GM23338 (cell line): ENCODE measurements at regions not wholly inside any gene's neighbourhood (a gene's known extent, or its start where the extent isn't known, plus 50 kb on each side); places are given as distances from the start of the nearest gene placed in this dataset.

Source experiments
- ATAC-seq: fragments of 200-7000 bp; cut with Tn5 transposase; 3 replicates; pipeline ENCODE4 v1.9.1; 2020
- DNase-seq: peaks from one replicate; pipeline ENCODE4 v3.0.0-alpha.2; 2015; ENCODE audit warnings: low spot score
- H2AFZ ChIP-seq: fragments of 200-600 bp; sonication (generic); 2 replicates; pipeline ENCODE4 v1.8.0; 2016; ENCODE audit warnings: antibody characterized with exemption, mild to moderate bottlenecking, moderate library complexity
- H3F3A ChIP-seq: fragments of 200-600 bp; sonication (generic); replicated peaks from 2 replicates; pipeline ENCODE4 v1.8.0; 2017; ENCODE audit warnings: antibody characterized with exemption, mixed run types, low read depth
- H3K27ac ChIP-seq: fragments of 200-600 bp; sonication (generic); 2 replicates; pipeline ENCODE4 v1.6.1; 2016; ENCODE audit warnings: low read depth
- H3K27me3 ChIP-seq: fragments of 200-600 bp; sonication (generic); 2 replicates; pipeline ENCODE4 v1.8.0; 2016; ENCODE audit warnings: mild to moderate bottlenecking, mixed run types, moderate library complexity; ENCODE audit not compliant: insufficient read depth
- H3K36me3 ChIP-seq: fragments of 200-600 bp; sonication (generic); 2 replicates; pipeline ENCODE4 v1.8.0; 2016; ENCODE audit warnings: mild to moderate bottlenecking; ENCODE audit not compliant: insufficient read depth
- H3K4me1 ChIP-seq: fragments of 200-600 bp; sonication (generic); 2 replicates; pipeline ENCODE4 v1.8.0; 2016; ENCODE audit warnings: mild to moderate bottlenecking, moderate library complexity; ENCODE audit not compliant: insufficient read depth
- H3K4me2 ChIP-seq: fragments of 200-600 bp; sonication (generic); 2 replicates; pipeline ENCODE4 v1.7.1; 2017; ENCODE audit warnings: mixed run types
- H3K4me3 ChIP-seq: fragments of 200-600 bp; sonication (generic); 2 replicates; pipeline ENCODE4 v1.6.1; 2016; ENCODE audit warnings: mixed run types
- H3K79me2 ChIP-seq: fragments of 200-600 bp; sonication (generic); replicated peaks from 2 replicates; pipeline ENCODE4 v1.8.0; 2017; ENCODE audit warnings: mild to moderate bottlenecking; ENCODE audit not compliant: insufficient read depth
- H3K9me2 ChIP-seq: fragments of 200-600 bp; sonication (generic); 2 replicates; pipeline ENCODE4 v1.8.0; 2017; ENCODE audit not compliant: insufficient read depth
- H4K20me1 ChIP-seq: fragments of 200-600 bp; sonication (generic); replicated peaks from 2 replicates; pipeline ENCODE4 v1.8.0; 2017; ENCODE audit warnings: mild to moderate bottlenecking; ENCODE audit not compliant: insufficient read depth
- H3K27ac Mint-ChIP-seq: 2 replicates; pipeline ENCODE4 v1.8.0; 2020; ENCODE audit warnings: inconsistent platforms, mild to moderate bottlenecking, moderate library complexity, mixed read lengths
- H3K27me3 Mint-ChIP-seq: 3 replicates; pipeline ENCODE4 v1.8.0; 2022; ENCODE audit warnings: low read depth, mild to moderate bottlenecking, moderate library complexity, mixed read lengths, inconsistent platforms; ENCODE audit not compliant: insufficient read depth, poor library complexity
- H3K36me3 Mint-ChIP-seq: 3 replicates; pipeline ENCODE4 v1.8.0; 2021; ENCODE audit warnings: low read depth, mild to moderate bottlenecking, inconsistent platforms, moderate library complexity, mixed read lengths
- H3K4me1 Mint-ChIP-seq: 3 replicates; pipeline ENCODE4 v1.8.0; 2020; ENCODE audit warnings: mild to moderate bottlenecking, inconsistent platforms, mixed read lengths
- H3K4me3 Mint-ChIP-seq: 3 replicates; pipeline ENCODE4 v1.8.0; 2021; ENCODE audit warnings: moderate library complexity, mild to moderate bottlenecking, inconsistent platforms, mixed read lengths
- H3K9me3 Mint-ChIP-seq: 3 replicates; pipeline ENCODE4 v1.8.0; 2020; ENCODE audit warnings: moderate library complexity, mild to moderate bottlenecking, inconsistent platforms, mixed read lengths
- CREB1 ChIP-seq: fragments of 250-450 bp; sonication (Bioruptor Pico); IDR thresholded peaks from 2 replicates; pipeline ENCODE4 v1.5.0; 2020; ENCODE audit warnings: low read depth, mild to moderate bottlenecking, moderate library complexity
- EZH2 ChIP-seq: fragments of 200-600 bp; sonication (generic); IDR thresholded peaks from one replicate; pipeline ENCODE4 v1.8.0; 2017; ENCODE audit warnings: antibody characterized with exemption, mild to moderate bottlenecking, low read depth; ENCODE audit not compliant: unreplicated experiment
- EZH2phosphoT487 ChIP-seq: fragments of 200-600 bp; sonication (generic); IDR thresholded peaks from one replicate; pipeline ENCODE4 v1.8.1; 2018; ENCODE audit warnings: antibody characterized with exemption; ENCODE audit not compliant: unreplicated experiment
- JUNB ChIP-seq: IDR thresholded peaks from one replicate; pipeline ENCODE4 v1.6.1; 2016; ENCODE audit warnings: antibody characterized with exemption; ENCODE audit not compliant: unreplicated experiment
- NANOG ChIP-seq: IDR thresholded peaks from 2 replicates; pipeline ENCODE4 v1.6.1; 2016; ENCODE audit warnings: antibody characterized with exemption, borderline replicate concordance
- POLR2AphosphoS5 ChIP-seq: IDR thresholded peaks from 2 replicates; pipeline ENCODE4 v1.6.1; 2016; ENCODE audit warnings: antibody characterized with exemption, low read depth
- STAT1 ChIP-seq: IDR thresholded peaks from one replicate; pipeline ENCODE4 v1.6.1; 2016; ENCODE audit warnings: antibody characterized with exemption; ENCODE audit not compliant: unreplicated experiment
- ZNF114 ChIP-seq: fragments of 250-450 bp; sonication (Bioruptor Pico); IDR thresholded peaks from 2 replicates; pipeline ENCODE4 v1.5.0; 2020; ENCODE audit warnings: mild to moderate bottlenecking, moderate library complexity
- ZNF331 ChIP-seq: fragments of 250-450 bp; sonication (Bioruptor Pico); IDR thresholded peaks from 2 replicates; pipeline ENCODE4 v1.5.0; 2020; ENCODE audit warnings: low read depth, mild to moderate bottlenecking, moderate library complexity
- TF ChIP-seq, protein P1 (sequence below), 2 experiments: fragments of 200-600 bp in 1 of 2; sonication (generic) in 1 of 2; conservative IDR thresholded peaks; 2 replicates each; pipeline versions ENCODE4 v1.5.1 to v1.6.1; 2016 to 2017; ENCODE audit warnings: antibody characterized with exemption in 2 of 2, low read depth in 2 of 2, mild to moderate bottlenecking in 2 of 2, moderate library complexity in 1 of 2
- TF ChIP-seq, protein P2 (sequence below): IDR thresholded peaks from one replicate; pipeline ENCODE4 v1.6.1; 2018; ENCODE audit warnings: antibody characterized with exemption; ENCODE audit not compliant: unreplicated experiment
- TF ChIP-seq, protein P3 (sequence below): IDR thresholded peaks from 2 replicates; pipeline ENCODE4 v1.6.1; 2016; ENCODE audit warnings: antibody characterized with exemption

DNA sequence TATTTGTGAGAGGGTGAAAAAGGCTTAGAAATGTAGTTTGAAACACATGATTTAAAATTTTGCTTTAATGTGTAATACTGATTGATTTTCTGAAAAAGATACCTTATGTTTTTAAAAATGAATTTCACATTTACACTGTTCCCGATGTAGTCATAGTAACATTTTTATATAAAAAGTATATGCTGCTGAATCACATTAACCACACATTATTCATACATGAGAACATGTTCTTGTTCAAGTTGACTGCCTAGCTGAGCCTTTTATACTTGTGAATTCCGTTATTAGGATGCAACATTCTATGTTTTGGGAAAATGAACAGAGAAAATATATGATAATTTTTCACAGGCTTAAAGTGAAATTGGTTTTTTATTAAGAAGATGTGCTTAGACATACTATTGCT lies 461.1 kb upstream of the NUDT12 start (continued):
- TF ChIP-seq, protein P1, sequence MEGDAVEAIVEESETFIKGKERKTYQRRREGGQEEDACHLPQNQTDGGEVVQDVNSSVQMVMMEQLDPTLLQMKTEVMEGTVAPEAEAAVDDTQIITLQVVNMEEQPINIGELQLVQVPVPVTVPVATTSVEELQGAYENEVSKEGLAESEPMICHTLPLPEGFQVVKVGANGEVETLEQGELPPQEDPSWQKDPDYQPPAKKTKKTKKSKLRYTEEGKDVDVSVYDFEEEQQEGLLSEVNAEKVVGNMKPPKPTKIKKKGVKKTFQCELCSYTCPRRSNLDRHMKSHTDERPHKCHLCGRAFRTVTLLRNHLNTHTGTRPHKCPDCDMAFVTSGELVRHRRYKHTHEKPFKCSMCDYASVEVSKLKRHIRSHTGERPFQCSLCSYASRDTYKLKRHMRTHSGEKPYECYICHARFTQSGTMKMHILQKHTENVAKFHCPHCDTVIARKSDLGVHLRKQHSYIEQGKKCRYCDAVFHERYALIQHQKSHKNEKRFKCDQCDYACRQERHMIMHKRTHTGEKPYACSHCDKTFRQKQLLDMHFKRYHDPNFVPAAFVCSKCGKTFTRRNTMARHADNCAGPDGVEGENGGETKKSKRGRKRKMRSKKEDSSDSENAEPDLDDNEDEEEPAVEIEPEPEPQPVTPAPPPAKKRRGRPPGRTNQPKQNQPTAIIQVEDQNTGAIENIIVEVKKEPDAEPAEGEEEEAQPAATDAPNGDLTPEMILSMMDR (conservative IDR thresholded peaks at IDR 0.05; ENCODE audit: low read depth in 2 of 2) = no peak
- TF ChIP-seq ZNF114 (CRISPR knock-in tag) (no peak), EZH2 (no peak), EZH2phosphoT487 (no peak), POLR2AphosphoS5 (no peak), JUNB (no peak), CREB1 (CRISPR knock-in tag) (no peak)
- TF ChIP-seq, protein P2, sequence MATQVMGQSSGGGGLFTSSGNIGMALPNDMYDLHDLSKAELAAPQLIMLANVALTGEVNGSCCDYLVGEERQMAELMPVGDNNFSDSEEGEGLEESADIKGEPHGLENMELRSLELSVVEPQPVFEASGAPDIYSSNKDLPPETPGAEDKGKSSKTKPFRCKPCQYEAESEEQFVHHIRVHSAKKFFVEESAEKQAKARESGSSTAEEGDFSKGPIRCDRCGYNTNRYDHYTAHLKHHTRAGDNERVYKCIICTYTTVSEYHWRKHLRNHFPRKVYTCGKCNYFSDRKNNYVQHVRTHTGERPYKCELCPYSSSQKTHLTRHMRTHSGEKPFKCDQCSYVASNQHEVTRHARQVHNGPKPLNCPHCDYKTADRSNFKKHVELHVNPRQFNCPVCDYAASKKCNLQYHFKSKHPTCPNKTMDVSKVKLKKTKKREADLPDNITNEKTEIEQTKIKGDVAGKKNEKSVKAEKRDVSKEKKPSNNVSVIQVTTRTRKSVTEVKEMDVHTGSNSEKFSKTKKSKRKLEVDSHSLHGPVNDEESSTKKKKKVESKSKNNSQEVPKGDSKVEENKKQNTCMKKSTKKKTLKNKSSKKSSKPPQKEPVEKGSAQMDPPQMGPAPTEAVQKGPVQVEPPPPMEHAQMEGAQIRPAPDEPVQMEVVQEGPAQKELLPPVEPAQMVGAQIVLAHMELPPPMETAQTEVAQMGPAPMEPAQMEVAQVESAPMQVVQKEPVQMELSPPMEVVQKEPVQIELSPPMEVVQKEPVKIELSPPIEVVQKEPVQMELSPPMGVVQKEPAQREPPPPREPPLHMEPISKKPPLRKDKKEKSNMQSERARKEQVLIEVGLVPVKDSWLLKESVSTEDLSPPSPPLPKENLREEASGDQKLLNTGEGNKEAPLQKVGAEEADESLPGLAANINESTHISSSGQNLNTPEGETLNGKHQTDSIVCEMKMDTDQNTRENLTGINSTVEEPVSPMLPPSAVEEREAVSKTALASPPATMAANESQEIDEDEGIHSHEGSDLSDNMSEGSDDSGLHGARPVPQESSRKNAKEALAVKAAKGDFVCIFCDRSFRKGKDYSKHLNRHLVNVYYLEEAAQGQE = no peak
- TF ChIP-seq, protein P3, sequence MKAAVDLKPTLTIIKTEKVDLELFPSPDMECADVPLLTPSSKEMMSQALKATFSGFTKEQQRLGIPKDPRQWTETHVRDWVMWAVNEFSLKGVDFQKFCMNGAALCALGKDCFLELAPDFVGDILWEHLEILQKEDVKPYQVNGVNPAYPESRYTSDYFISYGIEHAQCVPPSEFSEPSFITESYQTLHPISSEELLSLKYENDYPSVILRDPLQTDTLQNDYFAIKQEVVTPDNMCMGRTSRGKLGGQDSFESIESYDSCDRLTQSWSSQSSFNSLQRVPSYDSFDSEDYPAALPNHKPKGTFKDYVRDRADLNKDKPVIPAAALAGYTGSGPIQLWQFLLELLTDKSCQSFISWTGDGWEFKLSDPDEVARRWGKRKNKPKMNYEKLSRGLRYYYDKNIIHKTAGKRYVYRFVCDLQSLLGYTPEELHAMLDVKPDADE = no peak

DNA sequence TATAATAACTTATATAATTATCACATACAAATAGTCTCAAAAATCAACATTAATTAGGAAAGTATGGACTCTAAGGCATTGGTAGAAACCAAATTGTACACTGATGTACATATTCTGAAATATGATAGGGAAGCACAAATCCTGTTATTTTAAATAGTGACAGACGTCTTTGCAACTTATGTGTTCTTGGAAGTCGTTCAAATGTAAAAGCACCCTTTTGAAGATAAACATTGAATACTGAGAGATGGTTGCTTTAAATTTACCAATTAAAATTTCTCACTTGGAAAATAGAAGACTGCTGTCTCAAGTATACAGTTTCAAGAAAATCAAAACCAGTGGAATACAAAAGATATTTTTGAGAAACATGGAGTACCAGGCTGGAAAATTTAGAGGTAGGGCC lies 457.4 kb upstream of the NUDT12 start:
- no peak overlapping the region for H3K4me3 Mint-ChIP-seq
- no peaks in the 10 kb centered on the region for H3K4me1 ChIP-seq
- no peaks in the 10 kb centered on the region; the same call in 1 of the 2 replicates for H3K9me2 ChIP-seq
- H3K27ac Mint-ChIP-seq = no peak overlapping the region
- no peak overlapping the region for H3K27ac ChIP-seq
- H3K27me3 ChIP-seq = no peaks in the 10 kb centered on the region
- no peak overlapping the region for H3K4me2 ChIP-seq
- no peak for ATAC-seq
- peaks cover 2% of the 10 kb centered on the region for H3K27me3 Mint-ChIP-seq
- no peaks in the 10 kb centered on the region for H3K4me1 Mint-ChIP-seq
- H4K20me1 ChIP-seq = no peaks in the 10 kb centered on the region
- peaks cover 18% of the 10 kb centered on the region; the same call in 2 of the 3 replicates for H3K36me3 Mint-ChIP-seq
- no peak for DNase-seq
- H3K36me3 ChIP-seq = peaks cover 12% of the 10 kb centered on the region
- H2AFZ ChIP-seq = no peak overlapping the region
- no peaks in the 10 kb centered on the region for H3K79me2 ChIP-seq
- H3K4me3 ChIP-seq = no peak overlapping the region
- H3F3A ChIP-seq = no peaks in the 10 kb centered on the region
- peaks cover 22% of the 10 kb centered on the region for H3K9me3 Mint-ChIP-seq
- TF ChIP-seq NANOG (no peak), CREB1 (CRISPR knock-in tag) (no peak), EZH2 (no peak), JUNB (no peak), STAT1 (no peak), POLR2AphosphoS5 (no peak), ZNF331 (no peak)
- TF ChIP-seq, protein P1 (conservative IDR thresholded peaks at IDR 0.05; ENCODE audit: low read depth in 2 of 2) = no peak
- TF ChIP-seq, protein P3 = no peak
- TF ChIP-seq, protein P2 = no peak
